Neuronal stem cell (in vitro differentiated cells): ENCODE measurements at regions not wholly inside any gene's neighbourhood (a gene's known extent, or its start where the extent isn't known, plus 50 kb on each side); places are given as distances from the start of the nearest gene placed in this dataset.

Experiments used
- DNase-seq: peaks from one replicate; pipeline ENCODE4 v3.0.0-alpha.2; 2013; ENCODE audit warnings: low spot score
- H2AFZ ChIP-seq: one replicate; pipeline ENCODE4 v1.6.1; 2013; ENCODE audit warnings: mild to moderate bottlenecking, low read length, inconsistent platforms
- H2AK5ac ChIP-seq: 2 replicates; pipeline ENCODE4 v1.6.1; 2013; ENCODE audit warnings: low read depth, mild to moderate bottlenecking, inconsistent platforms, low read length, moderate library complexity, mixed read lengths
- H2BK120ac ChIP-seq: 2 replicates; pipeline ENCODE4 v1.6.1; 2013; ENCODE audit warnings: low read depth, mild to moderate bottlenecking, inconsistent platforms, low read length, moderate library complexity, mixed read lengths
- H2BK12ac ChIP-seq: one replicate; pipeline ENCODE4 v1.6.1; 2013; ENCODE audit warnings: low read length, inconsistent platforms
- H2BK15ac ChIP-seq: 2 replicates; pipeline ENCODE4 v1.6.1; 2013; ENCODE audit warnings: mild to moderate bottlenecking, low read length, inconsistent platforms, mixed read lengths
- H2BK5ac ChIP-seq: one replicate; pipeline ENCODE4 v1.6.1; 2013; ENCODE audit warnings: inconsistent platforms, mild to moderate bottlenecking, low read length, moderate library complexity
- H3K14ac ChIP-seq: one replicate; pipeline ENCODE4 v1.6.1; 2013; ENCODE audit warnings: low read length, inconsistent platforms
- H3K18ac ChIP-seq: 2 replicates; pipeline ENCODE4 v1.6.1; 2013; ENCODE audit warnings: low read length, inconsistent platforms
- H3K23ac ChIP-seq: 2 replicates; pipeline ENCODE4 v1.6.1; 2013; ENCODE audit warnings: low read depth, mild to moderate bottlenecking, mixed read lengths, low read length, inconsistent platforms; ENCODE audit not compliant: poor library complexity
- H3K27ac ChIP-seq: replicated peaks from 3 replicates; pipeline ENCODE4 v1.5.1; 2013; ENCODE audit warnings: low read length, inconsistent platforms
- H3K27me3 ChIP-seq, 3 experiments: 2 replicates each; pipeline ENCODE4 v1.6.1; 2013; ENCODE audit warnings: low read length in 3 of 3, mild to moderate bottlenecking in 2 of 3, inconsistent platforms in 1 of 3, low read depth in 1 of 3, mixed read lengths in 1 of 3, moderate library complexity in 1 of 3; ENCODE audit not compliant: control insufficient read depth in 3 of 3, insufficient read depth in 3 of 3
- H3K36me3 ChIP-seq, 2 donors: replicated peaks in 1 of 2; 2 replicates each; pipeline ENCODE4 v1.6.1; 2013; ENCODE audit warnings: low read length in 2 of 2; ENCODE audit not compliant: control insufficient read depth in 2 of 2, insufficient read depth in 2 of 2
- H3K4ac ChIP-seq: 2 replicates; pipeline ENCODE4 v1.6.1; 2013; ENCODE audit warnings: inconsistent platforms, mild to moderate bottlenecking, low read length, moderate library complexity
- H3K4me1 ChIP-seq, 2 donors: 1 replicate in 1 of 2; 2 replicates in 1 of 2; pipeline ENCODE4 v1.6.1; 2013; ENCODE audit warnings: low read length in 2 of 2, low read depth in 1 of 2; ENCODE audit not compliant: control insufficient read depth in 2 of 2, insufficient read depth in 1 of 2
- H3K4me2 ChIP-seq: one replicate; pipeline ENCODE4 v1.6.1; 2013; ENCODE audit warnings: mild to moderate bottlenecking, low read length, inconsistent platforms; ENCODE audit not compliant: insufficient read depth, poor library complexity, severe bottlenecking
- H3K4me3 ChIP-seq, 2 donors: 2 replicates each; pipeline ENCODE4 v1.5.1; 2013; ENCODE audit warnings: low read length in 2 of 2, mild to moderate bottlenecking in 2 of 2, inconsistent platforms in 1 of 2, moderate library complexity in 1 of 2
- H3K79me1 ChIP-seq: one replicate; pipeline ENCODE4 v1.6.1; 2013; ENCODE audit warnings: low read depth, mild to moderate bottlenecking, inconsistent platforms, low read length, moderate library complexity
- H3K9ac ChIP-seq: one replicate; pipeline ENCODE4 v1.6.1; 2013; ENCODE audit warnings: mild to moderate bottlenecking, low read depth, low read length, inconsistent platforms; ENCODE audit not compliant: poor library complexity
- H3K9me3 ChIP-seq, 2 donors: replicated peaks in 1 of 2; 2 replicates each; pipeline versions ENCODE3 to v1.6.1; 2013; ENCODE audit warnings: low read length in 2 of 2, mild to moderate bottlenecking in 2 of 2, inconsistent platforms in 1 of 2, low read depth in 1 of 2, mixed read lengths in 1 of 2, moderate library complexity in 1 of 2; ENCODE audit not compliant: control insufficient read depth in 2 of 2, insufficient read depth in 1 of 2
- H4K8ac ChIP-seq: one replicate; pipeline ENCODE4 v1.6.1; 2013; ENCODE audit warnings: low read depth, mild to moderate bottlenecking, inconsistent platforms, low read length, moderate library complexity
- H4K91ac ChIP-seq: one replicate; pipeline ENCODE4 v1.6.1; 2013; ENCODE audit warnings: low read length, low read depth, mild to moderate bottlenecking, inconsistent platforms; ENCODE audit not compliant: poor library complexity
- WGBS, 2 donors: extraction: QIAGEN DNeasy Blood & Tissue Kit; methylation state at CpG; one replicate each; pipeline ENCODE4 v1.1.7; 2013; ENCODE audit warnings: missing lambda C conversion rate in 2 of 2, mixed read lengths in 1 of 2; ENCODE audit not compliant: insufficient read length in 2 of 2, insufficient replicate concordance in 1 of 2; ENCODE audit errors: extremely low coverage in 2 of 2; 5-methylcytosine and 5-hydroxymethylcytosine counted together

DNA sequence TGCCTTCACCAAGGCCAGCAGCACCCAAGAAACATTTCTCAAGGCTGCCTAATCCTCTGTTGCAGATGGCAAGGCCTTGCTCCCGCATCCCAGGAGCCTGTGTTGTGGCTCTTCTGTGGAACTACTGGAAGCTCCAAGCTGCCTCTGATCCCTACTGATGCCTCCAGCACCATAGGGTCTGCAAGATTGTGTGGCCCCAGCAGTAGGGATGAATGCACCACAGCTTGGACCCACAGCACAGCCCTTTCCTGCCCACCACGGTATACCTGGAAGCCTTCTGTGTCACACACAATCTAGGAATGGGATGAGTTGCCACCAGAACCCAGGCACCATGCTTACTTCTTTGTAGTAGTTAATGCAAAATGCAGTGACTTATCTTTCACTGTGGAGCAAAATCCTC, 291.1 kb upstream of the FOXQ1 start:
- no peak overlapping the region for H3K27ac ChIP-seq
- WGBS, 2 donors: no CpG with 5 or more reads among the region's 2 CpGs
- peak overlapping the region; percentile 71 for H2BK5ac ChIP-seq
- H3K4me2 ChIP-seq: no peak overlapping the region
- no peak overlapping the region for H3K23ac ChIP-seq
- no peak overlapping the region for H2BK12ac ChIP-seq
- no peak overlapping the region for H3K18ac ChIP-seq
- H4K91ac ChIP-seq: no peak overlapping the region
- no peak overlapping the region for H4K8ac ChIP-seq
- H2AK5ac ChIP-seq: no peak overlapping the region
- H2BK15ac ChIP-seq: no peak overlapping the region
- no peak overlapping the region for H3K14ac ChIP-seq
- no peak overlapping the region for H2AFZ ChIP-seq
- H3K27me3 ChIP-seq: peaks cover 0 to 2% (median 0%) of the 10 kb centered on the region in 3 experiments
- H3K4me1 ChIP-seq: peaks cover 0 to 3% of the 10 kb centered on the region in 2 donors
- DNase-seq: no peak
- H3K9me3 ChIP-seq: no peaks in the 10 kb centered on the region
- no peaks in the 10 kb centered on the region for H3K36me3 ChIP-seq
- no peak overlapping the region for H3K4ac ChIP-seq
- H3K9ac ChIP-seq: no peak overlapping the region
- H3K79me1 ChIP-seq: no peaks in the 10 kb centered on the region
- H3K4me3 ChIP-seq: no peak overlapping the region
- H2BK120ac ChIP-seq: no peak overlapping the region

- Histone ChIP-seq H4K8ac (no peak overlapping the region), H3K9me3 (no peaks in the 10 kb centered on the region), H3K4me2 (no peak overlapping the region), H3K27me3 (peaks cover 0 to 2% (median 0%) of the 10 kb centered on the region in 3 experiments), H3K18ac (no peak overlapping the region), H2BK15ac (no peak overlapping the region), H3K4me1 (peaks cover 0 to 3% of the 10 kb centered on the region in 2 donors), H3K36me3 (no peaks in the 10 kb centered on the region), H3K27ac (no peak overlapping the region), H2AFZ (no peak overlapping the region), H3K4ac (no peak overlapping the region), H4K91ac (no peak overlapping the region), H3K79me1 (no peaks in the 10 kb centered on the region), H2BK5ac (peak overlapping the region; percentile 71), H3K9ac (no peak overlapping the region), H3K14ac (no peak overlapping the region), H2BK12ac (no peak overlapping the region), H3K4me3 (no peak overlapping the region), H2BK120ac (no peak overlapping the region), H2AK5ac (no peak overlapping the region), H3K23ac (no peak overlapping the region)
- no CpG with 5 or more reads among the region's 6 CpGs for WGBS, 2 donors
- DNase-seq: no peak
Observed at GRCh38 chr6:1020133-1020532, 291.8 kb upstream of the FOXQ1 start.

GRCh38 chr6:1018041-1018440, 293.9 kb upstream of the FOXQ1 start:
- no peak overlapping the region for H2BK120ac ChIP-seq
- no peak overlapping the region for H3K18ac ChIP-seq
- no CpG with 5 or more reads among the region's 3 CpGs for WGBS, 2 donors

DNA sequence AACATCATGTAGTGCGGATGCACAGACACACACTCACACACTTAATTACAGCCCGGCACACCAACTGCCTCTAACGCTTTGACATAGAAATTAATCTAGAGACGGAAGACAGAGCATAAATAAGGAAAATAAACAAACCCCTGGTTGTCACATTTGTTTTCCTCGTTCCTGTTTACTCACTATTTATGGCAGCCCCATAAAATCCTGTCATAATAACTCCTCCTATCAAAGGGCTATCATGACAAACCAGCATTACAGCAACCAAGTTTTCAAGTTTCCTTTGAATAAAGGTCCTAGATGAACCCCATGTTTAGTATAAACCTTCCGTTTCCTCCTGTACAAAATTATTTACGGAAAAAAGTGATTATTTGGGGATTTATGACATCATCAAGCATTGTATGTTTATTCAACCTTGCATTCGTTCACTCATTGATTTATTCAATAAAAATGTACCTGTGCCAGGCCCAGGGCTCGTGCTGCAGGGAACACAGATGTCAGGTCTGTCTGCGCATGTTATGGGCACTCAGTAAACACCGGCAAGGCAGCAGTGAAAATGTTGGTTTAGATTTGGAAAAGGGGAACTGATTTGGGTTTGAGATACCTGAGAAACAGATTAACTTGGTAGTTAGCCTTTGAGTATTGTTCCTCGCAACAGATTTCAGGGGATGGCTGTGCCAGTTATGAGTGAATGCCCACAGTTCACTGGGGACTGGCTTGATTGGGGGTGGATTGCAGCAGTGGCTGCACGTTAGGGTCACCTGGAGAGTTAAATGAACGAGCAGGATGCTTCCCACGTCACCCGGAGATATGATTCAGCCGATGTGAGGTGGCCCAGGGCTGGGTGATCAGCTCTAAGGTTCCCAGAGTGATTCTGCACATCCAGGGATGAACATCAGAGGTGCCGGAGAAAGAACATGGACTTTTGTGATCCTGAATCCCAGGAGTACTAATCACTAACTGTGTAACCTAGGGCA, 295.3 kb upstream of the FOXQ1 start:
- no peaks in the 10 kb centered on the region for H3K36me3 ChIP-seq
- no peak overlapping the region for H2AK5ac ChIP-seq
- no CpG with 5 or more reads among the region's 18 CpGs for WGBS, 2 donors
- no peak overlapping the region for H2BK5ac ChIP-seq
- peaks cover 0 to 3% (median 0%) of the 10 kb centered on the region in 3 experiments for H3K27me3 ChIP-seq
- no peak overlapping the region for H2AFZ ChIP-seq
- no peak overlapping the region for H4K8ac ChIP-seq
- no peak overlapping the region for H3K4me3 ChIP-seq
- no peak overlapping the region for H3K23ac ChIP-seq
- H2BK15ac ChIP-seq: no peak overlapping the region
- no peaks in the 10 kb centered on the region for H3K4me1 ChIP-seq
- H3K79me1 ChIP-seq: no peaks in the 10 kb centered on the region
- H3K9me3 ChIP-seq: no peaks in the 10 kb centered on the region
- H3K9ac ChIP-seq: no peak overlapping the region
- no peak for DNase-seq
- no peak overlapping the region for H4K91ac ChIP-seq
- H2BK12ac ChIP-seq: no peak overlapping the region
- no peak overlapping the region for H3K14ac ChIP-seq
- no peak overlapping the region for H3K27ac ChIP-seq
- no peak overlapping the region for H3K4me2 ChIP-seq
- no peak overlapping the region for H3K18ac ChIP-seq
- H2BK120ac ChIP-seq: no peak overlapping the region
- no peak overlapping the region for H3K4ac ChIP-seq

More at GRCh38 chr6:1018041-1018440, 293.9 kb upstream of the FOXQ1 start:
- no peak overlapping the region for H4K8ac ChIP-seq
- H3K79me1 ChIP-seq: no peaks in the 10 kb centered on the region
- no peaks in the 10 kb centered on the region for H3K9me3 ChIP-seq
- no peak overlapping the region for H3K9ac ChIP-seq
- no peak overlapping the region for H2BK15ac ChIP-seq
- H2BK5ac ChIP-seq: no peak overlapping the region
- no peak overlapping the region for H3K14ac ChIP-seq
- no peak overlapping the region for H2AK5ac ChIP-seq
- H3K36me3 ChIP-seq: no peaks in the 10 kb centered on the region
- no peak overlapping the region for H3K4me2 ChIP-seq
- no peak overlapping the region for H2BK12ac ChIP-seq
- no peak overlapping the region for H3K23ac ChIP-seq
- no peak for DNase-seq
- no peak overlapping the region for H3K4me3 ChIP-seq
- no peak overlapping the region for H2AFZ ChIP-seq
- H4K91ac ChIP-seq: no peak overlapping the region
- no peaks in the 10 kb centered on the region for H3K4me1 ChIP-seq
- H3K4ac ChIP-seq: no peak overlapping the region
- H3K27ac ChIP-seq: no peak overlapping the region
- peaks cover 0 to 1% (median 0%) of the 10 kb centered on the region in 3 experiments for H3K27me3 ChIP-seq
